ENCODE measurements at regions not wholly inside any gene's neighbourhood (a gene's known extent, or its start where the extent isn't known, plus 50 kb on each side); places are given as distances from the start of the nearest gene placed in this dataset.
A peak's percentile ranks its signal among the peaks of the same experiment; 100 is the strongest.

DNA sequence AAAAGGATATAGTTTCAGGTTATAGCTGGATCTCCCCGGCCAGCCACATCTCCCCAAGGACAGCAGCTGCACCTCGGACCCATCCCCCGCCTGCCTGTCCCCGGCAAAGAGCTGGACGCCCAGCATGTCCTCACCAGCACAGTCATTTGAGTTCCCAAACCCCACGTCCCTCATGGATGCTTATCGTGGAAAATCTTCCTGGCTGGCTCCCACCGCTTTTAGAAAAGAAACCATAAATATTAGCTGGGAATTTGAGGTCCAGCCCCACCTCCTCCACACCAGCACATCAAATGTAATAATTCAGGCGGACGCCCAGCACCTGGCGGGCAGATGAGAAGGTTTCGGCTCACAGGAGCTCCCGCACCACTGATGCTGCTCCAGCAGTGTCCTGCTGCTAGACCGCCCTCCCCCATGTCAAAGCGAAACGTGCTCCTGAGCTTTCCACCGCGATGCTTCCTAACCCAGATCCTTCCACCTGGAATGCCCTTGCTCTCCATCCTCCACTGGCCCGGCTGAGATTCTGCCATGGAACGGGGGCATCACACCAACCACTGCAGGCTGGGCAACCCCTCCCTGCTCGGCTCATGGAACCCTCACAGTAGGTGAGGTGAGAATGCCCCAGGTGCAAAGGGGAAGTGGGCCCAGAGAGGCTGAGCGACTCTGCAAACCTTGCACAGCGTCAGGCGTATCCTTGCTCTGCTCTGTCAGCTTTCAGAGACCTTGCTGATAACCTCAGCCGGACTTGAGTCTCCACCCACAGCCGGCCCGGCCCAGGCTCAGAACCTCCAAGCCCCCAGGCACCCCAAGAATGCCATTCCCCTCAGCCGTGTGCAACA lies 71.5 kb upstream of the GPC1 start:
- Mint-ChIP-seq H3K4me1 (ENCODE audit: low read depth) (peaks cover 18% of the 10 kb centered on the region), H3K27ac (ENCODE audit: unreplicated experiment) (no peak overlapping the region), H3K9me3 (ENCODE audit: low read depth) (peaks cover 11% of the 10 kb centered on the region), H3K4me3 (ENCODE audit: unreplicated experiment) (no peak overlapping the region), H3K36me3 (ENCODE audit: low read depth) (peaks cover 9% of the 10 kb centered on the region), H3K27me3 (ENCODE audit: low read depth) (no peaks in the 10 kb centered on the region)
- TF ChIP-seq, protein P1, sequence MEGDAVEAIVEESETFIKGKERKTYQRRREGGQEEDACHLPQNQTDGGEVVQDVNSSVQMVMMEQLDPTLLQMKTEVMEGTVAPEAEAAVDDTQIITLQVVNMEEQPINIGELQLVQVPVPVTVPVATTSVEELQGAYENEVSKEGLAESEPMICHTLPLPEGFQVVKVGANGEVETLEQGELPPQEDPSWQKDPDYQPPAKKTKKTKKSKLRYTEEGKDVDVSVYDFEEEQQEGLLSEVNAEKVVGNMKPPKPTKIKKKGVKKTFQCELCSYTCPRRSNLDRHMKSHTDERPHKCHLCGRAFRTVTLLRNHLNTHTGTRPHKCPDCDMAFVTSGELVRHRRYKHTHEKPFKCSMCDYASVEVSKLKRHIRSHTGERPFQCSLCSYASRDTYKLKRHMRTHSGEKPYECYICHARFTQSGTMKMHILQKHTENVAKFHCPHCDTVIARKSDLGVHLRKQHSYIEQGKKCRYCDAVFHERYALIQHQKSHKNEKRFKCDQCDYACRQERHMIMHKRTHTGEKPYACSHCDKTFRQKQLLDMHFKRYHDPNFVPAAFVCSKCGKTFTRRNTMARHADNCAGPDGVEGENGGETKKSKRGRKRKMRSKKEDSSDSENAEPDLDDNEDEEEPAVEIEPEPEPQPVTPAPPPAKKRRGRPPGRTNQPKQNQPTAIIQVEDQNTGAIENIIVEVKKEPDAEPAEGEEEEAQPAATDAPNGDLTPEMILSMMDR (IDR thresholded peaks at IDR 0.05) = no peak
- DNase-seq (ENCODE audit: low spot score) = peak; percentile 58

DNA sequence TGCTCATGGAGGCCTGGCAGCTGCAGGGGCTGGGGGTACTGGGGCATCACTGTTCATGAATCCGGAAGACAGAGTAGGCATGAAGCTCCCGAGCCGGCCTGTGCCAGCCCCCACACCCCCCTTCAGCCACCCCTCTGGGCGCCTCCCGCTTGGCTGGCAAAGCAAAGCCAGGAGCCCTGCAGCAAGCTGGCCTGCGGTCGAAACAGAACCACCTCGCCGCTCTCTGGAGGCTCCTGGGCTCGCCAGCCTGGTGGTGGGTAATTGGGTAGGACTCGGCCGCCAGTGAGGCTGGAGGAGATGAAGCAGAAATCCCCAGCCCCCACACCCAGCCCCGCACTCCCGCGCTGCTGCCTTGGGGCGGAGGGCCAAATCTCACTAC lies 70.9 kb upstream of the GPC1 start:
- Mint-ChIP-seq H3K4me1 (ENCODE audit: low read depth) (peaks cover 24% of the 10 kb centered on the region), H3K4me3 (ENCODE audit: unreplicated experiment) (no peak overlapping the region)

DNA sequence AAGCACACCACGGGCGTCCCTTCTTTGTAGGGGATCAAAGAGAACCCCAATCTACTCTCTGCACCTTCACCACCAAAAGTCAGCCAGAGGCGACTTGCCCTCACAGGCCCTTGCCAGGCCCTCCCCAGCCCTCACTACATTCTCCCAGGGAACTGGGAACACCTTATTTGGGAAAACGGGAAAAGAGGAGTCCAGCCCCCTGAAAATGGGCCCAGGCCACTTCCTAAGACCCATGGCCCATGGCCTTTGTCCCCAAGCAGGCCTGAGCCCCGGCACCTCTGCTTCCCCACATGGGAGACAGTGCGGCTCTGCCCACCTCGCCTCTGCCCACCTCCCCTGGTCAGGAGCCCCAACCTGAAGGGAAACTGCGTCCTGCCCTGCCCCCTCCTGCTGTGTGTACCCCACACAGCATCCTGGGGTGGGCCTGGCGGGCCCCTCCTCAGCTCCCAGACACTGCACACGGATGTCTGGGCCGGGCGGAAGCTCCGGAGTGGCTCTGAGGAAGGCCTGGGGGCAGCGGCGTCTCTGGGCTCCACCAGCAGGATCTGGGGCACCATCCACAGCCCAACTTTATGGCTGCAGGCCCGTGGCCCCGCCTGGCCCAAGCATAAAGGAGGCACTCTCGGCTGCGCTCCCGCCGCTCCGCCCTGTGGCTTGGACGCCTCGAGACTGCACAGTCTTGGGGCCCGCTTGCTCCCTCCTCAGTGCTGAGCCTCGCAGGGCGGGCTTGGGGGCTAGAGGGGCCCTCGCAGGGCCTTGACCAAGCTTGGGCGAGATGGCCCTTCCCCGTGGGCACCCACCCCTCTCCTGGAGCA lies 70.3 kb upstream of the GPC1 start:
- peak; percentile 90 for DNase-seq (ENCODE audit: low spot score)
- Mint-ChIP-seq H3K36me3 (ENCODE audit: low read depth) (peaks cover 9% of the 10 kb centered on the region), H3K4me1 (ENCODE audit: low read depth) (peaks cover 30% of the 10 kb centered on the region), H3K4me3 (ENCODE audit: unreplicated experiment) (no peak overlapping the region), H3K27ac (ENCODE audit: unreplicated experiment) (no peak overlapping the region), H3K9me3 (ENCODE audit: low read depth) (peaks cover 11% of the 10 kb centered on the region), H3K27me3 (ENCODE audit: low read depth) (no peaks in the 10 kb centered on the region)
- TF ChIP-seq, protein P1 (IDR thresholded peaks at IDR 0.05) = no peak

More for the DNA sequence above, 70.9 kb upstream of the GPC1 start:
- DNase-seq (ENCODE audit: low spot score) = peak; percentile 77
- Mint-ChIP-seq H3K9me3 (ENCODE audit: low read depth) (peaks cover 11% of the 10 kb centered on the region), H3K27ac (ENCODE audit: unreplicated experiment) (no peak overlapping the region), H3K36me3 (ENCODE audit: low read depth) (peaks cover 9% of the 10 kb centered on the region), H3K27me3 (ENCODE audit: low read depth) (no peaks in the 10 kb centered on the region)
- TF ChIP-seq, protein P1 (IDR thresholded peaks at IDR 0.05) = no peak

DNA sequence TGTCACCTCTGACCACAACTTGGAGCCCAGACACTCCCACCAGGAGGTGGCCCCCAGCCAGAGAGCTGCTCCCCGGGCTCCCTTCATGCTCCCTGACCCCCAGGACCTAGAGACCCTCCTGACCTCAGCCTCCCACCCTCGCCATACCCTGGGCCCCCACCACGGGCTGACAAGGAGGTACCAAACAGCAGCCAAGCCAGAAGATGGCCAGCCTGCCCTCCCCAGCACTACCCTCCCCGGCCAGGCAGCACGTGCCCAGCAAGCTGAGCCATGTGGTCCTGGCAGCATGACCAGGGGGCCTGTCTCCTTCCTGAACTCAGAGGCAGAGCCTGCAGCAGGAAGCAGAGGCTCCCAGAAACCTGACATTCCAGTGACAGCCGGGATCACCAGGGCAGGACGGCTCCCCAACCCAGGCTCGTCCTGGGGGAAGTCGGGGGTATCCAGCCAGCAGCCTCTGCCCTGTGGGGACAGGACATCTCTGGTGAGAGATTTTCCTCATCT lies 69.4 kb upstream of the GPC1 start:
- peaks cover 35% of the 10 kb centered on the region for H3K4me1 Mint-ChIP-seq (ENCODE audit: low read depth)
- H3K36me3 Mint-ChIP-seq (ENCODE audit: low read depth) = peaks cover 3% of the 10 kb centered on the region
- H3K9me3 Mint-ChIP-seq (ENCODE audit: low read depth) = peaks cover 4% of the 10 kb centered on the region
- no peak overlapping the region for H3K4me3 Mint-ChIP-seq (ENCODE audit: unreplicated experiment)
- TF ChIP-seq, protein P1 (IDR thresholded peaks at IDR 0.05) = no peak
- no peak overlapping the region for H3K27ac Mint-ChIP-seq (ENCODE audit: unreplicated experiment)
- peak; percentile 88 for DNase-seq (ENCODE audit: low spot score)
- no peaks in the 10 kb centered on the region for H3K27me3 Mint-ChIP-seq (ENCODE audit: low read depth)

DNA sequence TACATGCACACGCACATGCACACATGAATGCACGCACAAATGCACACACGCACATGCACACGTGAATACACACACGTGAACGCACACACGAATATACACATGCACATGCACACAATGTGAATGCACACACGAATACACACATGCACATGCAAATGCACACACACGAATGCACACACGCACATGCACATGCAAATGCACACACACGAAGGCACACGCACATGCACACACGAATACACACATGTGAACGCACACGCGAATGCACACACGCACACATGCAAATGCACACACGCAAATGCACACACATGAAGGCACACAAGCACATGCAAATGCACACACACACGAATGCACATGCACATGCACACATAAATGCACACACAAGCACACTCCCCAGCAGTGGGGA lies 68.6 kb upstream of the GPC1 start:
- Mint-ChIP-seq H3K27me3 (ENCODE audit: low read depth) (no peaks in the 10 kb centered on the region), H3K4me3 (ENCODE audit: unreplicated experiment) (no peak overlapping the region), H3K36me3 (ENCODE audit: low read depth) (peaks cover 1% of the 10 kb centered on the region), H3K27ac (ENCODE audit: unreplicated experiment) (no peak overlapping the region), H3K4me1 (ENCODE audit: low read depth) (peaks cover 44% of the 10 kb centered on the region), H3K9me3 (ENCODE audit: low read depth) (no peaks in the 10 kb centered on the region)
- TF ChIP-seq, protein P1 (IDR thresholded peaks at IDR 0.05) = no peak
- DNase-seq (ENCODE audit: low spot score) = no peak
